ENCODE measurements at regions not wholly inside any gene's neighbourhood (a gene's known extent, or its start where the extent isn't known, plus 50 kb on each side); places are given as distances from the start of the nearest gene placed in this dataset.

- TF ChIP-seq CTCF (IDR thresholded peaks at IDR 0.05; ENCODE audit: extremely low read depth in 1 of 2, insufficient read depth in 1 of 2, low read depth in 1 of 2, low read length in 2 of 2) (no peak), JUN (IDR thresholded peaks at IDR 0.05; ENCODE audit: borderline replicate concordance, insufficient read depth, insufficient read length, low read depth) (no peak), EZH2 (IDR thresholded peaks at IDR 0.05; ENCODE audit: borderline replicate concordance, low read depth, low read length, severe bottlenecking) (no peak), MAX (IDR thresholded peaks at IDR 0.05; ENCODE audit: insufficient read depth, insufficient read length) (no peak), POLR2A (IDR thresholded peaks at IDR 0.05; ENCODE audit: low read depth, low read length) (no peak), POLR2AphosphoS5 (IDR thresholded peaks at IDR 0.05; ENCODE audit: insufficient read depth, low read depth, low read length) (no peak)
Observed at GRCh38 chr4:134691915-134692314, 490.3 kb upstream of the PABPC4L start.
